OCI-LY7 (cell line): ENCODE measurements at regions not wholly inside any gene's neighbourhood (a gene's known extent, or its start where the extent isn't known, plus 50 kb on each side); places are given as distances from the start of the nearest gene placed in this dataset.

Experiments
- BruUV-seq: library from RNA; stranded (reverse); fragments of 400-500 nt; replicated peaks from 2 replicates; lab custom pipeline; 2021; lab: Mats Ljungman, UMichigan
- CTCF ChIA-PET: fragments of 300-600 bp; sonication (Branson Sonifier 250); formaldehyde crosslinking; loops from one replicate; lab custom pipeline; 2022; ENCODE audit warnings: antibody characterized with exemption; ENCODE audit not compliant: unreplicated experiment; lab: Charles Lee
- POLR2A ChIA-PET: fragments of 300-600 bp; sonication (Branson Sonifier 250); formaldehyde crosslinking; loops from one replicate; lab custom pipeline; 2022; ENCODE audit warnings: antibody characterized with exemption; lab: Charles Lee
- DNase-seq: peaks from one replicate; pipeline ENCODE4 v3.0.0-alpha.2; 2015; ENCODE audit warnings: low spot score
- H2AFZ ChIP-seq: fragments of 200-600 bp; sonication (generic), shearing (Covaris generic); 2 replicates; pipeline ENCODE4 v1.6.1; 2014; ENCODE audit warnings: mild to moderate bottlenecking, antibody characterized with exemption, low read length, moderate library complexity
- H3K27ac ChIP-seq: fragments of 200-600 bp; sonication (generic); 2 replicates; pipeline ENCODE4 v1.5.1; 2014; ENCODE audit warnings: mixed run types, low read depth, mild to moderate bottlenecking, moderate library complexity, low read length, inconsistent platforms; ENCODE audit not compliant: poor library complexity, severe bottlenecking
- H3K36me3 ChIP-seq: fragments of 200-600 bp; sonication (generic); 2 replicates; pipeline ENCODE4 v1.6.1; 2014; ENCODE audit warnings: mild to moderate bottlenecking, antibody characterized with exemption, low read length, moderate library complexity, mixed read lengths; ENCODE audit not compliant: insufficient read depth
- H3K4me1 ChIP-seq: fragments of 200-600 bp; sonication (generic); 2 replicates; pipeline ENCODE4 v1.5.1; 2014; ENCODE audit warnings: mild to moderate bottlenecking, low read length; ENCODE audit not compliant: insufficient read depth, poor library complexity, severe bottlenecking
- H3K4me2 ChIP-seq: fragments of 200-600 bp; sonication (generic); 2 replicates; pipeline ENCODE4 v1.6.1; 2014; ENCODE audit warnings: mild to moderate bottlenecking, low read length
- H3K4me3 ChIP-seq: fragments of 200-600 bp; sonication (generic); 2 replicates; pipeline ENCODE4 v1.5.1; 2014; ENCODE audit warnings: mild to moderate bottlenecking, low read depth, low read length; ENCODE audit not compliant: poor library complexity, severe bottlenecking
- H3K79me2 ChIP-seq: fragments of 200-600 bp; sonication (generic); 2 replicates; pipeline ENCODE4 v1.6.1; 2016; ENCODE audit warnings: low read depth, mild to moderate bottlenecking, low read length, moderate library complexity, mixed read lengths; ENCODE audit not compliant: insufficient read depth
- H3K9me2 ChIP-seq: fragments of 200-600 bp; sonication (generic); 2 replicates; pipeline ENCODE4 v1.6.1; 2016; ENCODE audit warnings: mild to moderate bottlenecking, low read length, mixed read lengths; ENCODE audit not compliant: insufficient read depth
- H3K9me3 ChIP-seq: fragments of 200-600 bp; sonication (generic); 2 replicates; pipeline ENCODE4 v1.6.1; 2014; ENCODE audit warnings: mild to moderate bottlenecking, mixed run types, low read length, mixed read lengths
- H4K20me1 ChIP-seq: fragments of 200-600 bp; sonication (generic); 2 replicates; pipeline ENCODE4 v1.6.1; 2014; ENCODE audit warnings: mild to moderate bottlenecking, antibody characterized with exemption, low read length, moderate library complexity, mixed read lengths; ENCODE audit not compliant: insufficient read depth
- CTCF ChIP-seq: fragments of 200-600 bp; sonication (generic); conservative IDR thresholded peaks from 2 replicates; pipeline ENCODE4 v1.5.1; 2014; ENCODE audit warnings: mild to moderate bottlenecking, antibody characterized with exemption, low read length, moderate library complexity, mixed read lengths
- EZH2phosphoT487 ChIP-seq: fragments of 200-600 bp; sonication (generic); IDR thresholded peaks from 2 replicates; pipeline ENCODE4 v1.6.1; 2018; ENCODE audit warnings: low read depth, borderline replicate concordance, mild to moderate bottlenecking, mixed run types, antibody characterized with exemption, low read length, moderate library complexity, mixed read lengths
- intact Hi-C: fragments of 100-400 bp; cut with micrococcal nuclease; formaldehyde crosslinking; loops from one replicate; pipeline ENCODE4 v1.10.0; 2022; ENCODE audit not compliant: unreplicated experiment

GRCh38 chr17:79506955-79507354, 103.9 kb downstream of the RBFOX3 start:
- Histone ChIP-seq H3K4me1 (no peaks in the 10 kb centered on the region), H3K9me3 (no peaks in the 10 kb centered on the region), H3K36me3 (no peaks in the 10 kb centered on the region), H3K79me2 (no peaks in the 10 kb centered on the region), H3K9me2 (no peaks in the 10 kb centered on the region), H3K27ac (no peak overlapping the region), H2AFZ (no peak overlapping the region), H3K4me2 (no peak overlapping the region), H4K20me1 (no peaks in the 10 kb centered on the region), H3K4me3 (no peak overlapping the region)
- POLR2A ChIA-PET, result no interaction called here
- no TSS peak for BruUV-seq
- CTCF ChIA-PET, result no interaction called here
- TF ChIP-seq CTCF, result no peak
- TF ChIP-seq EZH2phosphoT487, result no peak
- DNase-seq, result no peak
- intact Hi-C loops, result no loop called here

GRCh38 chr17:79506150-79506870, 104.5 kb downstream of the RBFOX3 start:
- no peak for DNase-seq
- no peak overlapping the region for H3K4me3 ChIP-seq
- H3K9me3 ChIP-seq, result no peaks in the 10 kb centered on the region
- H3K27ac ChIP-seq, result no peak overlapping the region
- no TSS peak for BruUV-seq
- no peaks in the 10 kb centered on the region for H3K4me1 ChIP-seq
- no peak overlapping the region for H2AFZ ChIP-seq
- ChIA-PET CTCF (no interaction called here), POLR2A (no interaction called here)
- no peaks in the 10 kb centered on the region for H3K79me2 ChIP-seq
- no peaks in the 10 kb centered on the region for H4K20me1 ChIP-seq
- intact Hi-C loops, result no loop called here
- H3K9me2 ChIP-seq, result no peaks in the 10 kb centered on the region
- H3K4me2 ChIP-seq, result no peak overlapping the region
- TF ChIP-seq EZH2phosphoT487 (no peak), CTCF (no peak)
- H3K36me3 ChIP-seq, result no peaks in the 10 kb centered on the region

- ChIA-PET POLR2A (no interaction called here), CTCF (no interaction called here)
- Histone ChIP-seq H3K4me3 (no peak overlapping the region), H3K27ac (no peak overlapping the region), H3K4me2 (no peak overlapping the region), H3K9me2 (no peaks in the 10 kb centered on the region), H3K36me3 (no peaks in the 10 kb centered on the region), H3K79me2 (no peaks in the 10 kb centered on the region), H3K9me3 (no peaks in the 10 kb centered on the region), H4K20me1 (no peaks in the 10 kb centered on the region), H2AFZ (no peak overlapping the region), H3K4me1 (no peaks in the 10 kb centered on the region)
- no TSS peak for BruUV-seq
- no peak for DNase-seq
- intact Hi-C loops, result no loop called here
- TF ChIP-seq EZH2phosphoT487 (no peak), CTCF (no peak)
These were observed 105.7 kb downstream of the RBFOX3 start for GRCh38 chr17:79505199-79505598.
